Cardiac muscle cell (in vitro differentiated cells and primary cell): ENCODE measurements at regions not wholly inside any gene's neighbourhood (a gene's known extent, or its start where the extent isn't known, plus 50 kb on each side); places are given as distances from the start of the nearest gene placed in this dataset.

Experiments
- DNase-seq, 2 donors: peaks; one replicate each; pipeline versions ENCODE4 v3.0.0 to v3.0.0-alpha.2; 2010 to 2017; ENCODE audit warnings: low read depth in 1 of 2, low spot score in 1 of 2
- H3K27ac ChIP-seq: fragments of 200-600 bp; sonication (generic); 2 replicates; pipeline ENCODE4 v1.5.1; 2016
- H3K27me3 ChIP-seq: fragments of 200-600 bp; sonication (generic); 2 replicates; pipeline ENCODE4 v1.6.0; 2016; ENCODE audit warnings: control low read depth
- H3K36me3 ChIP-seq: fragments of 200-600 bp; sonication (generic); 2 replicates; pipeline ENCODE4 v1.5.1; 2016; ENCODE audit warnings: control low read depth
- H3K4me1 ChIP-seq: fragments of 200-600 bp; sonication (generic); 2 replicates; pipeline ENCODE4 v1.8.1; 2017; ENCODE audit warnings: low read depth, mild to moderate bottlenecking, mixed run types
- H3K4me3 ChIP-seq: fragments of 200-600 bp; sonication (generic); 2 replicates; pipeline ENCODE4 v1.5.1; 2016; ENCODE audit warnings: mild to moderate bottlenecking
- H3K9me3 ChIP-seq: fragments of 200-600 bp; sonication (generic); 2 replicates; pipeline ENCODE4 v1.5.1; 2017; ENCODE audit warnings: low read depth, mild to moderate bottlenecking, control low read depth
- CTCF ChIP-seq: IDR thresholded peaks from 2 replicates; pipeline ENCODE4 v1.5.1; 2012; ENCODE audit warnings: low read depth, mild to moderate bottlenecking, low read length

GRCh38 chr13:111064661-111065060 lies 50.4 kb upstream of the ARHGEF7 start:
- no peaks in the 10 kb centered on the region for H3K9me3 ChIP-seq
- H3K36me3 ChIP-seq = no peaks in the 10 kb centered on the region
- no peak for DNase-seq
- no peak overlapping the region for H3K4me3 ChIP-seq
- H3K4me1 ChIP-seq = no peaks in the 10 kb centered on the region
- no peak overlapping the region for H3K27ac ChIP-seq
- TF ChIP-seq CTCF = no peak
- H3K27me3 ChIP-seq = peaks cover 28% of the 10 kb centered on the region

- H3K9me3 ChIP-seq = no peaks in the 10 kb centered on the region
- no peaks in the 10 kb centered on the region for H3K4me1 ChIP-seq
- no peak for TF ChIP-seq CTCF
These were observed 52.1 kb upstream of the ARHGEF7 start for GRCh38 chr13:111062966-111063365.

GRCh38 chr13:111062305-111062704 lies 52.8 kb upstream of the ARHGEF7 start:
- H3K27me3 ChIP-seq = peaks cover 24% of the 10 kb centered on the region
- no peak for TF ChIP-seq CTCF
- no peak overlapping the region for H3K27ac ChIP-seq
- no peaks in the 10 kb centered on the region for H3K36me3 ChIP-seq
- no peaks in the 10 kb centered on the region for H3K4me1 ChIP-seq
- no peak for DNase-seq
- H3K4me3 ChIP-seq = no peak overlapping the region
- H3K9me3 ChIP-seq = no peaks in the 10 kb centered on the region

More at GRCh38 chr13:111062966-111063365, 52.1 kb upstream of the ARHGEF7 start:
- H3K4me3 ChIP-seq = no peak overlapping the region
- no peaks in the 10 kb centered on the region for H3K36me3 ChIP-seq
- DNase-seq = no peak
- no peak overlapping the region for H3K27ac ChIP-seq
- peaks cover 28% of the 10 kb centered on the region for H3K27me3 ChIP-seq

GRCh38 chr13:111061358-111062045 lies 53.6 kb upstream of the ARHGEF7 start:
- Histone ChIP-seq H3K36me3 (no peaks in the 10 kb centered on the region), H3K4me1 (no peaks in the 10 kb centered on the region), H3K27me3 (peaks cover 18% of the 10 kb centered on the region), H3K9me3 (no peaks in the 10 kb centered on the region), H3K4me3 (no peak overlapping the region), H3K27ac (no peak overlapping the region)
- no peak for DNase-seq
- no peak for TF ChIP-seq CTCF

DNA sequence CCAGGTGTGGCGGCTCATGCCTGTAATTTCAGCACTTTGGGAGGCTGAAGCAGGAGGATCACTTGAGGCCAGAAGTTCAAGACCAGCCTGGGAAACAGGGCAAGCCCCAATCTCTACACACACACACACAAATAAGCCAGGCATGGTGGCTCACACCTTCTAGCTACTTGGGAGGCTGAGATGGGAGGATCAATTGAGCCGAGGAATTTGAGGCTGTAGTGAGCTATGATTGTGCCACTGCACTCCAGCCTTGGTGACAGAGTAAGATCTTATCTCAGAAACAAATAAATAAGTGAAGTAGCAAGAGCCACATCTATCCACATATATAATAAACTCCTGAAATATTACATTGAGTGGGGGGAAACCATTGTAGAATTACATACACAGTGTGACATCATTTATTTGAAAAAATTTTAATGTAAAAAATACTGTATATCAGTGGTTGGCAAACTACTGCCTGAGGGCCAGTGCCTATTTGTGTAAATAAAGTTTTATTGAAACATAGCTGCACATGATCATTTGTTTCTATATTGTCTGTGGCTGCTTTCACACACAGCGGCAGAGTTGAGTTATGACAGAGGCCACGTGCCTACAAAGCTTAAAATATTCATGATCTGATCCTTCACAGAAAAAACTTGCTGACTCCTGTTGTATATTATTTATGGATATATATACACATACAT lies 54.7 kb upstream of the ARHGEF7 start:
- no peaks in the 10 kb centered on the region for H3K36me3 ChIP-seq
- no peak overlapping the region for H3K27ac ChIP-seq
- H3K4me1 ChIP-seq = no peaks in the 10 kb centered on the region
- no peak overlapping the region for H3K4me3 ChIP-seq
- H3K9me3 ChIP-seq = no peaks in the 10 kb centered on the region
- TF ChIP-seq CTCF = no peak
- H3K27me3 ChIP-seq = peaks cover 7% of the 10 kb centered on the region
- DNase-seq = no peak
